ENCODE measurements at regions not wholly inside any gene's neighbourhood (a gene's known extent, or its start where the extent isn't known, plus 50 kb on each side); places are given as distances from the start of the nearest gene placed in this dataset.

DNA sequence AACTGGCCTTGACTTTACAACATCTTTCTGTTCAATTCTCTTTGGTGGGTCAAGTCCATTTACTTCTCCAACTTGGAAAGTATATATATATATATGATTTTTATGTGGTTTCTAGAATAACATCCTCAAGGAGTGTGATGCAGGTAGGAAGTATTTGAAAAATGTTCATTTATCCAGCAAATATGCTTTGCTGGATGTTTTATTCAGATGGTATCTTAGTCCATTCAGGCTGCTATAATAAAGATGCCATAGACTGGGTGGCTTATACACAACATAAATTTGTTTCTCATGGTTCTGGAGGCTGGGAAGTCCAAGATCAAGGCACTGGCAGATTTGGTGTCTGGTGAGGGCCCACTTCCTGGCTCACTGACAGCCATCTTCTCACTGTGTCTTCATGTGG, 168.7 kb upstream of the RASGRP1 start:
- FAIRE-seq (no peak), DNase-seq (ENCODE audit: low spot score) (no peak), ATAC-seq (no peak)
- Histone ChIP-seq H3K36me3 (replicated peaks in 1 of 2; ENCODE audit: control insufficient read depth in 1 of 2, insufficient read depth in 2 of 2, low read length in 2 of 2) (no peaks in the 10 kb centered on the region), H3K27ac (ENCODE audit: extremely low read length, insufficient read depth, low read length) (no peak overlapping the region), H3K27me3 (ENCODE audit: control insufficient read depth in 1 of 2, insufficient read depth in 2 of 2, low read length in 2 of 2) (no peaks in the 10 kb centered on the region), H3K4me1 (ENCODE audit: insufficient read depth, low read length) (no peaks in the 10 kb centered on the region), H3K4me2 (ENCODE audit: low read depth, low read length) (no peak overlapping the region), H2AFZ (ENCODE audit: low read length) (no peak overlapping the region), H4K20me1 (ENCODE audit: insufficient read depth, low read length) (no peaks in the 10 kb centered on the region), H3K79me2 (ENCODE audit: insufficient read depth, low read length) (no peaks in the 10 kb centered on the region), H3K4me3 (replicated peaks in 1 of 3; ENCODE audit: insufficient read depth in 1 of 3, low read depth in 2 of 3, low read length in 3 of 3) (no peak overlapping the region), H3K9me3 (ENCODE audit: low read length) (no peaks in the 10 kb centered on the region), H3K9ac (ENCODE audit: insufficient read depth, low read depth, low read length) (no peak overlapping the region)
- BruUV-seq (replicated peaks), result no TSS peak
- in situ Hi-C loops (cut with HindIII; ENCODE audit: extremely low pct_ligation_motif_present, low pct_unique_long_range_greater_than_20kb) (no loop called here), intact Hi-C loops (cut with micrococcal nuclease; ENCODE audit: unreplicated experiment) (no loop called here)
- ChIA-PET POLR2A (no interaction called here), CTCF (ENCODE audit: low intra/inter-chr PET ratio, low total read pairs) (no interaction called here)
- no peak for TF ChIP-seq ZNF605 (CRISPR knock-in tag; IDR thresholded peaks at IDR 0.05)
- TF ChIP-seq ZNF766 (CRISPR knock-in tag; IDR thresholded peaks at IDR 0.05; ENCODE audit: borderline replicate concordance), result no peak
- no peak for TF ChIP-seq MXD4 (CRISPR knock-in tag; IDR thresholded peaks at IDR 0.05)
- TF ChIP-seq ZNF720 (CRISPR knock-in tag; IDR thresholded peaks at IDR 0.05), result no peak
- no peak for TF ChIP-seq ARNT2 (CRISPR knock-in tag; IDR thresholded peaks at IDR 0.05; ENCODE audit: low read depth)
- TF ChIP-seq, protein P1, sequence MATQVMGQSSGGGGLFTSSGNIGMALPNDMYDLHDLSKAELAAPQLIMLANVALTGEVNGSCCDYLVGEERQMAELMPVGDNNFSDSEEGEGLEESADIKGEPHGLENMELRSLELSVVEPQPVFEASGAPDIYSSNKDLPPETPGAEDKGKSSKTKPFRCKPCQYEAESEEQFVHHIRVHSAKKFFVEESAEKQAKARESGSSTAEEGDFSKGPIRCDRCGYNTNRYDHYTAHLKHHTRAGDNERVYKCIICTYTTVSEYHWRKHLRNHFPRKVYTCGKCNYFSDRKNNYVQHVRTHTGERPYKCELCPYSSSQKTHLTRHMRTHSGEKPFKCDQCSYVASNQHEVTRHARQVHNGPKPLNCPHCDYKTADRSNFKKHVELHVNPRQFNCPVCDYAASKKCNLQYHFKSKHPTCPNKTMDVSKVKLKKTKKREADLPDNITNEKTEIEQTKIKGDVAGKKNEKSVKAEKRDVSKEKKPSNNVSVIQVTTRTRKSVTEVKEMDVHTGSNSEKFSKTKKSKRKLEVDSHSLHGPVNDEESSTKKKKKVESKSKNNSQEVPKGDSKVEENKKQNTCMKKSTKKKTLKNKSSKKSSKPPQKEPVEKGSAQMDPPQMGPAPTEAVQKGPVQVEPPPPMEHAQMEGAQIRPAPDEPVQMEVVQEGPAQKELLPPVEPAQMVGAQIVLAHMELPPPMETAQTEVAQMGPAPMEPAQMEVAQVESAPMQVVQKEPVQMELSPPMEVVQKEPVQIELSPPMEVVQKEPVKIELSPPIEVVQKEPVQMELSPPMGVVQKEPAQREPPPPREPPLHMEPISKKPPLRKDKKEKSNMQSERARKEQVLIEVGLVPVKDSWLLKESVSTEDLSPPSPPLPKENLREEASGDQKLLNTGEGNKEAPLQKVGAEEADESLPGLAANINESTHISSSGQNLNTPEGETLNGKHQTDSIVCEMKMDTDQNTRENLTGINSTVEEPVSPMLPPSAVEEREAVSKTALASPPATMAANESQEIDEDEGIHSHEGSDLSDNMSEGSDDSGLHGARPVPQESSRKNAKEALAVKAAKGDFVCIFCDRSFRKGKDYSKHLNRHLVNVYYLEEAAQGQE (IDR thresholded peaks at IDR 0.05; ENCODE audit: borderline replicate concordance in 1 of 2, low read depth in 1 of 2, low read length in 2 of 2), result no peak
- no peak for TF ChIP-seq GATAD1 (CRISPR knock-in tag; IDR thresholded peaks at IDR 0.05)
- TF ChIP-seq TARDBP (CRISPR knock-in tag; IDR thresholded peaks at IDR 0.05), result no peak
